SU-DHL-6 (cell line): ENCODE measurements at regions not wholly inside any gene's neighbourhood (a gene's known extent, or its start where the extent isn't known, plus 50 kb on each side); places are given as distances from the start of the nearest gene placed in this dataset.

ENCODE experiments used
- CTCF ChIP-seq: fragments of 200-600 bp; sonication (generic); IDR thresholded peaks from one replicate; pipeline ENCODE4 v1.5.1; 2017; ENCODE audit warnings: antibody characterized with exemption, mild to moderate bottlenecking, low read length, moderate library complexity; ENCODE audit not compliant: insufficient read depth, poor library complexity, severe bottlenecking
- EZH2phosphoT487 ChIP-seq: fragments of 200-600 bp; sonication (generic), shearing (Covaris generic); conservative IDR thresholded peaks from 2 replicates; pipeline ENCODE4 v1.6.1; 2018; ENCODE audit warnings: mild to moderate bottlenecking, antibody characterized with exemption, low read length, moderate library complexity, mixed read lengths

- no peak for TF ChIP-seq CTCF
- no peak for TF ChIP-seq EZH2phosphoT487
Measured at GRCh38 chr1:90783181-90783580, 66.1 kb upstream of the BARHL2 start.
